RKO (cell line): ENCODE measurements at regions not wholly inside any gene's neighbourhood (a gene's known extent, or its start where the extent isn't known, plus 50 kb on each side); places are given as distances from the start of the nearest gene placed in this dataset.
A peak's percentile ranks its signal among the peaks of the same experiment; 100 is the strongest.

ENCODE experiments used
- DNase-seq: peaks from one replicate; pipeline ENCODE4 v3.0.0-alpha.2; 2016; ENCODE audit warnings: low spot score

DNA sequence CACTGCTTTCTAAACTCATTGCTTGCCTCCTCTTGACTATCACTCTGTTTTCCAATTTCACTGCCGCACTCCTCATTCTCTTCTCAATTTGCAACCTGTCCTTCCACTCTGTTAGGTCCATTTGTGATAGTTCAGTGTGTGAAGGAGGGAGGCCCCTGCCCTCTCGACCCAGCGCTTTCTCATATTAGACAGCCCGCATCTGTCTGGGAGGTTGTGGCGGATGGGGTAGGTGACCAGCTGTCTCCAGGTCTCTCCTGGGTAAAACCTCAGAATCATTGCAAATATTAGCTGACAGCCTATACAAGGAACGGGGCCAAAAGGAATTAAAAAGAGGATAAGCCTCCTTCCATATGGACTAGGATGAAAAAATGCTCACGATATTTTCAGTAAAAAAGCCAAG, 358.3 kb downstream of the SHQ1 start:
- no peak for DNase-seq

DNA sequence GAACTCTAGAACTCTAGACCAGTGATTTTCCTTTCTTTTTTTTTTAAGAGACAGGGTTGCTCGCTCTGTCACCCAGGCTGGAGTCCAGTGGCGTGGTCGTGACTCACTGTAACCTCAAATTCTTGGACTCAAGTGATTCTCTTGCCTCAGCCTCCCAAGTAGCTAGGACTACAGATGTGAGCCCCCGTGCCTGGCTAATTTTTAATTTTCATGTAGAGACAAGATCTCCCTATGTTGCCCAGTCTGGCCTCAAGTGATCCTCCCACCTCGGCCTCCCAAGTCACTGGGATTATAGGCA, 359.6 kb downstream of the SHQ1 start:
- DNase-seq, result peak; percentile 17

DNA sequence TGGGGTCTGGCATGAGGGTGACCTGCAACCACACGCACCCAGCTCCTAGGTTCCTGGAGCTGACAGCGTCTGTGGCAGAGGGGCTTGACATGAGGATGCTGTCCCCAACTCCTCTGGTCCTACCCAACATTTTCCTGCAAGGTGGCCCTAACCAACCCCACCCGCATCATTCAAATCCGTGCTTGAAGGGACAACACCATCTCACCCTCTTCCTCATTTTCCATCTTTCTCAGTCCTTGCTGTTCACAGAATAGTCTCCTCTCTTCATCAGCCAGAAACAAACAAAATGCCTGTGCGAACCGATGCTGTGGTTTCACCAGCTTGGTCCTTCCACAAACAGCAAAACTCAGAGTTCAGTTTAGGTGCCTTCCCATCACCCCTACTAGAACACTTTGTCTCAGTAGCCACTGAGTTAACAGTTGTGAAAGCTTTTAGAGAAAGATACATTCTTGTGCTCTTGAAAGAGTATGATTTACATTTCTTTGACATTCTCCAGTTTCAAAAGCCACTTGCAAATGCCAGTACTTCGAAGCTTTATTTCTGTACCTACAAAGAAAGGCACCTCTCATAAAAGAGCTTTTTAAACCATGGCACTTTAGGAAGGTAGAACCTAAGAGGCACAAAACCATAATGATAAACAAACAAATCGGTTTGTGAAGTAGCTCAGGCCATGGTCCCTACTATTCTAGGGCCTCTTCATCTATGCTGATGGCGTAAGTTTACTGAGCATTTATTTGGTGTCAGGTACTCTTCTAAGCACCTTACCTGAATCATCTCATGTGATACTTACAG, 360.1 kb downstream of the SHQ1 start:
- DNase-seq, result no peak

DNA sequence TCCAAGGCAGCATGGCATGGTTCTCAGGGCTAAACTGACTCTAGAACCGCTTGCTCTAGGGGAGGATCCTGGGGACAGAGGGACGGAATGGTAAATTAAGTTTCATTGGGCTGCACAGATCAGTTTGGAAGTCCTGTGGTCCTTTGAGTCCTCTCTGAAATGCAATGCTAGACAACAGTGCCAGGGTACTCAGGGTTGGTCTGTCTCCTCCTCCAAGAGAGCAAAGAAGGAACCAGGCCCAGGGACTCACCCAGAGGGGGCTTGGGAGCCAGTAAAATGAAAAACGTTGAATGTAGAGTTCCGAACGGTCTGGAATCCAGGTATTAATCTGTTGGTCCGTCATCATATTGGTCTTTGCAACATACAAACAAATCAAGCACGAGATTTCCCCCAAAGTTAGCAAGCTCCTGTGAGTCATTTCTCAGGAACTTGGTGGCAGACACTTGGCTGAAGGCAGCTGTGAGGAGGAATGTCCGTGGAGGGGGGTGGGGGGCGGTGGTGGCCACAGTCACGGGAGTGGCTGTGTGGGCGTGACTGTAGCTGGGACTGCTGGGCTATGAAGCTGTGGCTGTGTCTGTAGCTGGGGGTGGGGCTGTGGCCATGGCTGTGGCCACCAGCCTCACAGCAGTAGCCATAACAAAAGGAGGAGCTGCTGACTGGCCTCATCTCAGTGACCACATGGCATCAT, 361.0 kb downstream of the SHQ1 start:
- DNase-seq, result peak; percentile 40

DNA sequence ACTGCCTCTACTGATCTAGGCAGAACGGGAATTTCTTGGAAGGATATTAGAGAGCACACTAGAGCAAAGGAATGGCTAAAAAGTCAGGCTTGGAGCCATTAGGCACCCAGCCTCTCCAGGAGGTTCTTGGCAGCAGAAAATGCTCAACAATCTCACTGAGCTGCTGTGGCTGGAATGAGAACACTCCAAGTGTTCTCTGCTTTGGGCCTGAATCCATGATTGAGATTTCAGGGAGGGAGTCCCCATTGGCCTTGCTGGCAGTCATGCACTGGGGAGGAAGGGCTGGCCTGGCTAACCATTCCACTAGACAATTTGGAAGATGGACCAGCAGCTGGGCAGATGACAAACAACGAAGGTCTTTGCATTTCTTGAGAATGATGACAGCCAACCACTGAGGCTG, 362.6 kb downstream of the SHQ1 start:
- DNase-seq, result no peak

GRCh38 chr3:72483554-72484104, 364.6 kb downstream of the SHQ1 start:
- DNase-seq, result no peak

DNA sequence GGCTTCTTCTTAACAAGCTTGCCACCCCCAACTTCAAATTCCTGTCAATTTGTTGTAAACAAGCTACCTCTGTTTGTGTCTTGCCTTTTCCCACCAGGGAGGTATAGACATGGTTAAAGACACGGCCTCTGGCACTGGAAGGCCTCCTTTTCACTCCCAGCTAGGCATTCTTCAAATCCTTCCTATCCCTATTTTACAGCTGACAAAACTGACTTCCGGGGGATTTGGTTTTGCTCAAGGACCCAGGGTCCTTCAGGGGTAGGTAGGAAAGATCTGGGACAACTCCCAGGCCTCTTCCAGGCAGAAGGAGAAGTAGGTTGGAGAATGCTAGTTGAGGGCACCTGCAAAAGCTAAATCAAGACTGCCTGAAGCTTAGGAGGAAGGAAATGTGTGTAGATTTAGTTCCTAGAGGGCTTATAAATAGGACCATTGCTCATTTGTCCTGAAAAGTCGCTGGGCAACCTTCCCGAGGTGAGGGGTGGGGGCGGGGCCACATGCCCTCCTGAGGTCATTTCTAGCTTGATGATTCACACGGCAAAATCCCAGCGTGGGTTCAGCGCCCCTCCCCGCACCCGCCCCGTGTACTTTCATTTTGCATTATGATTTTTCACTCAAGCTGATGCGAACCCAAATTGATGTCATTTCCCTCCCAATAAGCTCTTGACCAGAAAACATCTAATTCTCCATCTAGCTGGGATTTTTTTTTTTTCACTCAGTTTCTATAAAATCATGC, 365.5 kb downstream of the SHQ1 start:
- DNase-seq, result peak; percentile 77

DNA sequence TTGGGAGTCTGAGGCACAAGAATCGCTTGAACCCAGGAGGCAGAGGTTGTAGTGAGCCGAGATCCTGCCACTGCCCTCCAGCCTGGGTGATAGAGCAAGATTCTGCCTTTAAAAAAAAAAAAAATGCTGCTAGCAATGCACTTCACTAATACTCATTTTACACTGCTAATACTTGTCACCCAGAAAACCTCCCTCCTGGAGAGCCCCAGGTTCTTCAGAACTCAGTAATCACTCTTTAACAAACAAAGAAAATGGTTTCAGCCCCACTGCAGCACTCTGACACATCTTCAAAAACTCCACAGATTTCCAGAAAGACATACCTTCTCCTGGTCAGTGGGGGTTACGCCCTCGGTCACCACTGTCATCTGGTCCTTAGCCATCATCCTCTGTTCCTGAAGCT, 366.7 kb downstream of the SHQ1 start:
- no peak for DNase-seq

- no peak for DNase-seq
These were observed 367.9 kb downstream of the SHQ1 start for GRCh38 chr3:72480366-72480765.

GRCh38 chr3:72479651-72480215, 368.5 kb downstream of the SHQ1 start:
- no peak for DNase-seq

DNA sequence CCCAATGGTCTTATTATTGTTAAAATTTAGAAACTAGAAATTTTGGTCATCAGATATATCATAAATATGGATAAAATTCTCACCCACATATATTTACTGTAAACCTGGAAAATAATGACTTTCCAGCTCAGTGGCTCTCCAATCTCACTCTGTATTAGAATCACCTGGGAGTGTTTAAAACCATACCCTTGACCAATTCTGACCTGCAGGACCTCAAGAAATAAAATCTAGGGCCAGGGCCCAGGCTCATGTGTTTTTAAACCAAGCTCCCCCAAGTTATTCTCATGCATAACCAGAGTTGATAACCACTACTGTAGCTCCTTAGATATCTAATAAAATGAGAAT, 372.1 kb downstream of the SHQ1 start:
- DNase-seq, result no peak

DNA sequence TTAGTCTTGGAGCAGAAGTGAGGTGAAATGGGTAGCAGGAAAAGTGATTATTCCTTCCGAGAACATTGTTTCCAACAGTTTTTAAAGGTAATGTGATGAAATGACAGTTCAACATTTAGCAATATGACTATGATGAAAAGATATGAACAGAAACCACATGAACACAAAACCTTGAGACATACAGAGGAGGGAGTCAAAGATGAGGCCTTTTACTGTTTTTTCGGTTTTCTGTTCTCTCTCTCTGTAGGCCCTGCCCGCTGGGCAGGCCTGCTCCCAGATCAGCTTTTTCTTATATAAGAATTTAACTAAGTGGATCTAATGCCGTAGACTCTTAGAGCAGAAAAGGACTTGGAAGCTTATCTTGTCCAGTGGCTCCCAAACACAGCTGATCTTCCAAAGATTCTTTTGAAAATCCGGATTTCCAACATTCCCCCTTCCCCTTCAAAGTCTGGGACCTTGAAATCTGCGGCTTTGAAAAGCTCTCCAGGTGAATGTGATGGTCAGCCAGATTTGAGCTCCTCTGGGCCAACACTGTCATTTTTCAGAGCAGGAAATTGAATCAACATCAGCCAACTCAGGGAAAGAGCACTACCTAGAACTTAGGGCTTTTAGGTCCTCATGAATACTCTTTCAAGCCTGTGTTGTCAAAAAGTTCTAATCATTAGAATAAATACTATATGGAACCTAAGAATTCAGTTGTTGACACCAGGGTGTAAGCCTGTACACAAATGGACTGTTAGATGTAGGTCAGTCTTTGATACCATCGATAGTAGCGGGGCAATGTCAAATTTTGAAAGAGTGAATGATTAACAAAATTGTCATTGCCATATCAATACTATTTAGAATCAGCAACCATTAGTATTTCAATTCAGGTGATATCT, 372.7 kb downstream of the SHQ1 start:
- DNase-seq, result no peak

DNA sequence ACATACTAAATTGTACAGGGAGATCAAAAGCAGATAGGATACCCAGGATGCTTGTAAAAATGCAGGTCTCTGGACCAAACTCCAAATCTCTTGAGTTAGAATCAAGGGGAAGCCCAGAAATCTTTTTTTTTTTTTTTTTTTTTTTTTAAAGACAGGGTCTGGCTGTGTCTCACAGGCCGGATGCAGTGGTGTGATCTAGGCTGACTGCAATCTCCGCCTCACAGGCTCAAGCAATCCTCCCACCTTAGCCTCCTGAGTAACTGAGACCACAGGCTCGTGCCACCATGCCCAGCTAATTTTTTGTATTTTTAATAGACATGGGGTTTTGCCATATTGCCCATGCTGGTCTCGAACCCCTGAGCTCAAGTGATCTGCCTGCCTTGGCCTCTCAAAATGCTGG, 373.5 kb downstream of the SHQ1 start:
- DNase-seq, result no peak

DNA sequence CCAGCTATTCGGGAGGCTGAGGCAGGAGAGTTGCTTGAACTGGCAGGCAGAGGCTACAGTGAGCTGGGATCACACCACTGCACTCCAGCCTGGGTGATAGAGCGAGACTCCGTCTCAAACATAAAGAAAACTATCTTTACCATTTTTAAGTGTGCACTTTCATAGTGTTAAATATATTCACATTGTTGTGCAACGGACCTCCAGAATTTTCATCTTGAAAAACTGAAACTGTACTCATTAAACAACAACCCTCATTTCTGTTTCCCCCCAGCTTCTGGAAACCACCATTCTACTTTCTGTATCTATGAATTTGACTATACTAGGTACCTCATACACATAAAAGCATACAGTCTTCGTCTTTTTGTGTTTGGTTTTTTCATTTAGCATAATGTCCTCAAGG, 375.1 kb downstream of the SHQ1 start:
- no peak for DNase-seq

- DNase-seq, result no peak
These were observed 377.3 kb downstream of the SHQ1 start for GRCh38 chr3:72470904-72471417.

DNA sequence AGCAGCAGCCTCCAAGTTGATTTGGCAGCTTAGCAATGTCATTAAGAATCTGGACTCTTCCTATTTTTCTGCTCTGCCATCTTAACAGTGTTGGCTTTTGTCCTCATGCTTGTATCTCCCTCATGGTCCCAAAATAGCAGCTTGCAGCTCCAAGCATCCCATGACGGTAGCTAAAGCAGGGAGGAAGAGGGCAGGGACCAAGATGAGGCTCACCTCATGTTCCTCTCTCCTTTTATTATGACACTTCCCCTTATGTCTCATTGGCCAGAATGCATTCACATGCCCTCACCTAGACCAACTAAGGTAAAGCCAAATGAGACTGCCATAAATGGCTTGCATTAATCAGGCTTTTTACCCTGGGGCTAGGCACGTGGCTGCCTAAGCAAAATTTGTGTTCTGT, 382.4 kb downstream of the SHQ1 start:
- DNase-seq, result no peak

GRCh38 chr3:72463083-72463482, 385.2 kb downstream of the SHQ1 start:
- DNase-seq, result no peak

DNA sequence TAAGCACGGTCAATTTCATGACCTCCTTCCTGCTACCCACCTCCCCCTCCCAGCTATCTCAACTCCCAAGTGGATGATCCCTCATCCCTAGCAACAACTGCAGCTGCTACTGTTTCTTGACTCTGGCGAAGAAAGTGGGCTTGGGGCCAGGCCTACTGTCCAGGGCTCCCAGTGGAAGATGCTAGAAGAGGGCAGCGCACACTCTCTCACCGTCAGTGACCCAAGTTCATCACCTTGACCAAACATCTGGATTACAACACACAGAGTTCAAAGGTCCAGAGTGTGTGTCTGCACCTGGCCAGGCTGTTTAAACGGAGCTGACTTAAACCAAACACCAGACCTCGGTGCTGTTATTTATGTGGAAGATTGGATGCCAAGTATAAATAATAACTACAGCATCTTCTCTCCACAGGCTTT, 385.6 kb downstream of the SHQ1 start:
- no peak for DNase-seq

DNA sequence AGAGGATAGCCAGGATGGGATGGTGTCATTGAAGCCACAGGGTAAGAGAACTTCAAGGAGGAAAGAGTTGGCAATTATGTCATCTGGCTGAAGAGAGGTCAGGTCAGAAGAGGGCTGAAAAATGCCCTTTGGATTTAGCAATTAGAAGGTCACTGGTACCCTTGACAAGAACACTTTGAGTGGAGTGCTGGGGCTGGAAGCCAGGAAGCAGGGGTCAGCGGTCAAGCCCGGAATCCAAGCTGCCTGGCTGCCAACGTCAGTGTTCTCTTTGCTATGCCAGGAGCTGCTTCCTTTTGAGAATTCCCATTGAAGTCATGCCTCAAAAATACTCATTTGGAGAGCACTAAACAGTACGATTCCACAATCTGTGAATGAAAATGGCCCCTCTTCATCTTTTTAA, 386.5 kb downstream of the SHQ1 start:
- no peak for DNase-seq

GRCh38 chr3:72460205-72461174, 387.8 kb downstream of the SHQ1 start:
- DNase-seq, result no peak
